ENCODE measurements at regions not wholly inside any gene's neighbourhood (a gene's known extent, or its start where the extent isn't known, plus 50 kb on each side); places are given as distances from the start of the nearest gene placed in this dataset.

DNA sequence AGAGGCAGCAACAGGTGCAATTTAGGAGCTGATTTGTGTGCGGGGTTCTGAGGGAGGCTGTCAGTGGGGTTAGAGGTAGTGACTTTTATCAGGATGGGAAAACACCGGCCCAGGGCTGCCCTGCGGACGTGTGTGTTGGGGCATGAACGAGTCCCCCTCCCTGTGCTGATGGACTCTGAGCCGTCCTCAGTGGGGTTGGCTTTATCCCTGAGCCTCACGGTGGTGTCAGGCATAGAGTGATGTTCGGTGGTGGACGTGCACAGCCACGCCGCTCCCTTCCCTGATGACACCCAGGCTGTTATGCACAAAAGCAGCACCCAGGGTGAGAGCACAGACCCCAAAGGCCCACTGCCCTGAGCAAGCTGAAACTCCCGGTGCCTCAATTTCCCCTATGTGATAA lies 809.1 kb downstream of the BRD1 start:
- Histone ChIP-seq H3K36me3 (ENCODE audit: control insufficient read depth, insufficient read depth, low read length) (no peaks in the 10 kb centered on the region), H3K27me3 (ENCODE audit: control insufficient read depth, insufficient read depth, low read length) (no peaks in the 10 kb centered on the region), H3K4me3 (ENCODE audit: low read length) (no peak overlapping the region), H3K4me1 (ENCODE audit: control insufficient read depth, insufficient read depth, low read length) (no peaks in the 10 kb centered on the region), H3K9ac (ENCODE audit: low read length) (no peak overlapping the region), H3K27ac (ENCODE audit: low read depth, low read length) (no peak overlapping the region)

DNA sequence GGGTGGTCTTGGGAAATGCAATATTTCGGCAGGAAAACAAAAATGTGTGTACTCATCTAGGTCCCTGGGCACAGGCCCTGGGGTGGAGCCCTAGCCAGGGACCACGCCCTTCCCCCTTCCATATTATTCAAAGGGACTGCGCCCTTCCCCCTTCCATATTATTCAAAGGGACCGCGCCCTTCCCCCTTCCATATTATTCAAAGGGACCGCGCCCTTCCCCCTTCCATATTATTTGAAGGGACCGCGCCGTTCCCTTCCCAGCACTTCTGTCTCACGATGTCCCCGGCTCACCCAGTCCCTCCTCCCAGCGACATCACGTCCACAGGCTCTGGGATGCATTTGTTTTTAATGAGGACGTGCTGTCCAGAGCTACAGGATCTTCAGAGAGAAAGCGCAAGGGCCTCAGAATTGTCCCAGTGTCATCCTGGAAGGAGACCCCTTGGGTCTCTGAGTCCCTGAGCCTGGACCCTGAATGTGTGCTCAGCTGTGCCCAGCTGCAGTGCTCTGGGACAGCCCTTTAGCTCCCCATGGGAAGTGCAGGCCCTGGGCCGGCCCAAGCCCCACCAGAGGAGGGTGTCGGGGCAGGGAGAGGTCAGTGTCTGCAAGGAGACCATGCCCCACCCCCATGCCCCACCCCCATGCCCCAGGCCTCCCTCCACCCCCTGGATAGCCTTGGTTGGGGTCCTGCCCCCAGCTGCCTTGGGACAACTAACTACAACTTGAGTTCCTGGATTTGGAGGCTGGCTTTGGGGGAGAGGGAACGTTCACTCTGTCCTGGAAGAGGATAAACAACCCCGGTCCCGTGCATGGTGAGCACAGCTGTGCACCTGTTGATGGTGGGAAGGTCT lies 810.0 kb downstream of the BRD1 start:
- no peak overlapping the region for H3K27ac ChIP-seq (ENCODE audit: low read depth, low read length)

GRCh38 chr22:49016909-49017481 lies 810.7 kb downstream of the BRD1 start:
- Histone ChIP-seq H3K4me3 (ENCODE audit: low read length) (no peak overlapping the region), H3K27me3 (ENCODE audit: control insufficient read depth, insufficient read depth, low read length) (no peaks in the 10 kb centered on the region), H3K4me1 (ENCODE audit: control insufficient read depth, insufficient read depth, low read length) (no peaks in the 10 kb centered on the region), H3K27ac (ENCODE audit: low read depth, low read length) (no peak overlapping the region), H3K9ac (ENCODE audit: low read length) (no peak overlapping the region), H3K36me3 (ENCODE audit: control insufficient read depth, insufficient read depth, low read length) (no peaks in the 10 kb centered on the region)

More for the DNA sequence above, 810.0 kb downstream of the BRD1 start:
- Histone ChIP-seq H3K27me3 (ENCODE audit: control insufficient read depth, insufficient read depth, low read length) (no peaks in the 10 kb centered on the region), H3K9ac (ENCODE audit: low read length) (no peak overlapping the region), H3K36me3 (ENCODE audit: control insufficient read depth, insufficient read depth, low read length) (no peaks in the 10 kb centered on the region), H3K4me3 (ENCODE audit: low read length) (no peak overlapping the region), H3K4me1 (ENCODE audit: control insufficient read depth, insufficient read depth, low read length) (no peaks in the 10 kb centered on the region)

DNA sequence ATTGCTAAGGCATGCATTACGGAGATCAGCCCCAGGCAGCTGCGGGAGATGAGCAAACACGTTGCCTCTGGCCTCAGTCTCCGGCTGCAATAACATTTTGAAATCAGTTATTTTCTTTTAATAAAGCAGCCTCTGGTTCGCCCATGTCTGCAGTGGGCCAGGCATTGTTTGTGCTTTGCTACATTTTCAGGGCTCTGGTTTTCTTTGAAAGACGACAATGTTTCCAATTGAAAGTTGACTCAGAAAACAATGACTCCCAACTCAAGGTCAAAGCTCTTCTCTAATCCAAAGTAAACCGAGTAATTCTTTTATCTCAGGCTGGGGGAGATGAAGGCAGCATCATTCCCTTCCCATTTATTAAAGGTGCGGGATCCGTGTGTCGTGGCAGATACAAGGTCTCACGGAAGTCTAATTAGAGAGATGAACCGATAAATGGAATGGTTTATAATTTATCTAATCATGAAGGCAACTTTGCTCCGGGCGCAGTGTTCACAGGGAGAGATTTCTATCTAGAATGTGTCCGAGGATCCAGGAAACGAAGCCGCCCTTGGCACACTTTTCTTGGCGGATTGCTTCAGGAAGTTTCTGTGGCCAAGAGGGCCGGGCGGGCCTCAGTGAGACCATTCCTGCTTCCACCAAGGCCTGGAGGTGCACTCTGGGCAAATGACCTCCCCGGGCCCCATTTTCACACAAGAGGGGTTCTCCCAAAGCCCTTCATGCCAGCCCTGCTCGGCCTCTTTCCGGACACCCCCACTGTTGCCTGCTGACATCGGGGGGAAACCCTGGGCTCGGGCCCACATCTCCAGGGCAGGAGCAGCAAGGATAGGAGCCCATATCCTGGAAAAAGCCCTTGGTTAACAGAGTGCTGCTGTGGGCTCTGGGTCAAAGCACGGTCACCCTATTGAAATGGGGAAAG lies 811.4 kb downstream of the BRD1 start:
- Histone ChIP-seq H3K27me3 (ENCODE audit: control insufficient read depth, insufficient read depth, low read length) (no peaks in the 10 kb centered on the region), H3K27ac (ENCODE audit: low read depth, low read length) (no peak overlapping the region), H3K4me3 (ENCODE audit: low read length) (no peak overlapping the region), H3K9ac (ENCODE audit: low read length) (no peak overlapping the region), H3K36me3 (ENCODE audit: control insufficient read depth, insufficient read depth, low read length) (no peaks in the 10 kb centered on the region), H3K4me1 (ENCODE audit: control insufficient read depth, insufficient read depth, low read length) (no peaks in the 10 kb centered on the region)

GRCh38 chr22:49015459-49015858 lies 812.2 kb downstream of the BRD1 start:
- Histone ChIP-seq H3K4me3 (ENCODE audit: low read length) (no peak overlapping the region), H3K36me3 (ENCODE audit: control insufficient read depth, insufficient read depth, low read length) (no peaks in the 10 kb centered on the region), H3K4me1 (ENCODE audit: control insufficient read depth, insufficient read depth, low read length) (no peaks in the 10 kb centered on the region), H3K27me3 (ENCODE audit: control insufficient read depth, insufficient read depth, low read length) (no peaks in the 10 kb centered on the region), H3K27ac (ENCODE audit: low read depth, low read length) (no peak overlapping the region), H3K9ac (ENCODE audit: low read length) (no peak overlapping the region)

DNA sequence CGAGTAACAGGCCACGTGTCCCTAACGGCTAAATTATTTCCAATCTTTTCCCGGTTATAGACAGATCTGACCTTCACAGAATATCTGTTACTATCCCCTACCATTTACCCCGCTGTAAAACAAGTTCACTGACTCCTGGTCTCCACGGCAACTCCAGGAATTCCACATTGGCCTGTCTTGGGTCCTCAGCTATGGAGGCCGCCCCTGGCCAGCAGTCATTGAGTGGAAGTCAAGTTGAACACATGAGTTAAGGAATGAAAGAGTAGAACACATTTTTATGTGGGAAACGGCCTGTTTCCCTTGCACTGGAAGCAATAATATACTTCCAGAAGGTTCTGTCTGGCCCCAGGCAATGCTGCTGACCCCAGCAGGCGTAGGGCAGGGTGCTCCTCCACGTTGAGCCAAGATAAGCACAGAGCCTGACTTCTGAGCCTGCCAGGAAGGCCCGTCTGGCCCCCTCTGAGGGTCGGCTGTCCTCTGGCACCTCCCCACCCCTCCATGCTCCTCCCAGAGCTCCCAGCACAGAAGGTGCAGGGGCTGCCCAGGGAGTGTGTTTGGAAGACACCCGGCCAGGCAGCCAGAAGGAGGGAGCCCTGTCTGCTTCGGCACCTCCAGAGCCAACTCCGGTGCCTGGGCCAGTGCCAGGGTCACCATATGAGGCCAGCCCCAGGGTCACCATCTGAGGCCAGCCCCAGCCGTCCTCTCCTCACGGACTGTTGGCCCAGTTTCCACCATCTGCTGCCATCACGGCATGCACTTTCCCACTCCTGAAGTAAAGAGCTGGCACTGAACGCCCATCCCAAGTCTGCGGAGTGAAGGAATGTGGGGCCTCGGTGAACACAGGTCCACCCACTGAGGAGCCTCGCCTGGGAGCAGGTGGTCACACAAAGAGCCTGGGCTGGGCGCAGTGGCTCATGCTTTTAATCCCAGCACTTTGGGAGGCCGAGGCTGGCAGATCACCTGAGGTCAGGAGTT lies 813.2 kb downstream of the BRD1 start:
- Histone ChIP-seq H3K27me3 (ENCODE audit: control insufficient read depth, insufficient read depth, low read length) (no peaks in the 10 kb centered on the region), H3K9ac (ENCODE audit: low read length) (no peak overlapping the region), H3K4me1 (ENCODE audit: control insufficient read depth, insufficient read depth, low read length) (no peaks in the 10 kb centered on the region)

GRCh38 chr22:49013707-49014106 lies 814.0 kb downstream of the BRD1 start:
- Histone ChIP-seq H3K4me3 (ENCODE audit: low read length) (no peak overlapping the region), H3K27me3 (ENCODE audit: control insufficient read depth, insufficient read depth, low read length) (no peaks in the 10 kb centered on the region), H3K27ac (ENCODE audit: low read depth, low read length) (no peak overlapping the region), H3K4me1 (ENCODE audit: control insufficient read depth, insufficient read depth, low read length) (no peaks in the 10 kb centered on the region), H3K9ac (ENCODE audit: low read length) (no peak overlapping the region), H3K36me3 (ENCODE audit: control insufficient read depth, insufficient read depth, low read length) (no peaks in the 10 kb centered on the region)

More for the DNA sequence above, 813.2 kb downstream of the BRD1 start:
- Histone ChIP-seq H3K4me3 (ENCODE audit: low read length) (no peak overlapping the region), H3K36me3 (ENCODE audit: control insufficient read depth, insufficient read depth, low read length) (no peaks in the 10 kb centered on the region), H3K27ac (ENCODE audit: low read depth, low read length) (no peak overlapping the region)

DNA sequence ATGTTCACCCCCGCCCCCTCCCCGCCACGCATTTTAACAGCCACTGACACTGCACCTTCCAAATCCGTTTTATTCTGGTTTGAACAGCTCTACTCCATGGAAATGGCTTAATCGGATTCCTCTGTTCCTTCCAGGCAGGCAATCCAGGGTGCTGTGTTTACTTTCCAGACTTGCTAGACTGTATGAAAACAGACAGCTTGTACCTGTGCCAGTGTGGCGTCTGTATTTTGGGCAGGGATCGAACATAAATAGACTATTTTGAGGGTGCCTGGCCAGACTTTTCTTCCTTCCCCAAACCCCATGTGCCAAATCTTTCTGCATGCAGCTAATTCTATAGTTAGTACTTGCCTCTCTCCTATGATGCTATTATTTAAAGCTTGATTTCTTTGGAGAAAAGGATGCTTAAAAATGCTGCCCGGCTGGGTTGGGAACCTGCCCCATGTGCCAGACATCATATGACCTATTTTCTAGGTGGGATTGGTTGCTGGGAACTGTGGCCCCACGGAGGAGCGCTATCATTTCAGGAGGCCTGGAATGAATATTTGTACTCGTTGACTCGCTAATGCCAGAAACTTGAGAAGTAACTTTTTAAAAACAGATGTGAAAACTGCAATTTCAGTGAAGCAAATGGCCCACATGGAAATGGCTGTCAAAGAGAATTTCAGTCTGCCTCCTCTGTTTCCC lies 814.8 kb downstream of the BRD1 start:
- no peak overlapping the region for H3K27ac ChIP-seq (ENCODE audit: low read depth, low read length)
- no peaks in the 10 kb centered on the region for H3K4me1 ChIP-seq (ENCODE audit: control insufficient read depth, insufficient read depth, low read length)
- no peak overlapping the region for H3K9ac ChIP-seq (ENCODE audit: low read length)
- H3K4me3 ChIP-seq (ENCODE audit: low read length), result no peak overlapping the region
- H3K36me3 ChIP-seq (ENCODE audit: control insufficient read depth, insufficient read depth, low read length), result no peaks in the 10 kb centered on the region
- no peaks in the 10 kb centered on the region for H3K27me3 ChIP-seq (ENCODE audit: control insufficient read depth, insufficient read depth, low read length)

- no peaks in the 10 kb centered on the region for H3K4me1 ChIP-seq (ENCODE audit: control insufficient read depth, insufficient read depth, low read length)
- H3K27ac ChIP-seq (ENCODE audit: low read depth, low read length), result no peak overlapping the region
- H3K9ac ChIP-seq (ENCODE audit: low read length), result no peak overlapping the region
- H3K36me3 ChIP-seq (ENCODE audit: control insufficient read depth, insufficient read depth, low read length), result no peaks in the 10 kb centered on the region
- H3K27me3 ChIP-seq (ENCODE audit: control insufficient read depth, insufficient read depth, low read length), result no peaks in the 10 kb centered on the region
- no peak overlapping the region for H3K4me3 ChIP-seq (ENCODE audit: low read length)
Measured at GRCh38 chr22:49011769-49012648, 815.7 kb downstream of the BRD1 start.

- Histone ChIP-seq H3K4me1 (ENCODE audit: control insufficient read depth, insufficient read depth, low read length) (no peaks in the 10 kb centered on the region), H3K4me3 (ENCODE audit: low read length) (no peak overlapping the region), H3K36me3 (ENCODE audit: control insufficient read depth, insufficient read depth, low read length) (no peaks in the 10 kb centered on the region), H3K27me3 (ENCODE audit: control insufficient read depth, insufficient read depth, low read length) (no peaks in the 10 kb centered on the region), H3K9ac (ENCODE audit: low read length) (no peak overlapping the region), H3K27ac (ENCODE audit: low read depth, low read length) (no peak overlapping the region)
Measured at GRCh38 chr22:49011379-49011768, 816.3 kb downstream of the BRD1 start.
